H9 (cell line): ENCODE measurements at regions not wholly inside any gene's neighbourhood (a gene's known extent, or its start where the extent isn't known, plus 50 kb on each side); places are given as distances from the start of the nearest gene placed in this dataset.

Source experiments
- DNase-seq: peaks from one replicate; pipeline ENCODE4 v3.0.0-alpha.2; 2017
- H2AFZ ChIP-seq: one replicate; pipeline ENCODE4 v1.6.1; 2013; ENCODE audit warnings: mild to moderate bottlenecking, low read length, control low read depth, moderate library complexity
- H2AK5ac ChIP-seq: 2 replicates; pipeline ENCODE4 v1.6.1; 2013; ENCODE audit warnings: low read length, control low read depth, mixed read lengths; ENCODE audit not compliant: insufficient read length
- H2BK120ac ChIP-seq: one replicate; pipeline ENCODE4 v1.6.1; 2013; ENCODE audit warnings: low read depth, mild to moderate bottlenecking, low read length, control low read depth, inconsistent platforms; ENCODE audit not compliant: poor library complexity, severe bottlenecking
- H2BK12ac ChIP-seq: 2 replicates; pipeline ENCODE4 v1.6.1; 2013; ENCODE audit warnings: low read length, control low read depth, mixed read lengths, low read depth; ENCODE audit not compliant: insufficient read length
- H2BK15ac ChIP-seq: 2 replicates; pipeline ENCODE4 v1.6.1; 2013; ENCODE audit warnings: low read depth, low read length, control low read depth
- H2BK20ac ChIP-seq: one replicate; pipeline ENCODE4 v1.6.1; 2013; ENCODE audit warnings: low read depth, mild to moderate bottlenecking, low read length, control low read depth, inconsistent platforms; ENCODE audit not compliant: poor library complexity, severe bottlenecking
- H2BK5ac ChIP-seq: 2 replicates; pipeline ENCODE4 v1.6.1; 2013; ENCODE audit warnings: low read length, control low read depth, mixed read lengths; ENCODE audit not compliant: insufficient read length
- H3K14ac ChIP-seq: 2 replicates; pipeline ENCODE4 v1.6.1; 2013; ENCODE audit warnings: low read length, control low read depth; ENCODE audit not compliant: insufficient read depth
- H3K18ac ChIP-seq: 2 replicates; pipeline ENCODE4 v1.6.1; 2013; ENCODE audit warnings: low read depth, mild to moderate bottlenecking, mixed read lengths, low read length, control low read depth; ENCODE audit not compliant: insufficient read length
- H3K23ac ChIP-seq: 2 replicates; pipeline ENCODE4 v1.6.1; 2013; ENCODE audit warnings: low read length, control low read depth, mixed read lengths, low read depth; ENCODE audit not compliant: insufficient read length
- H3K23me2 ChIP-seq: 2 replicates; pipeline ENCODE4 v1.6.1; 2013; ENCODE audit warnings: low read depth, mild to moderate bottlenecking, mixed read lengths, low read length, control low read depth; ENCODE audit not compliant: insufficient read length, poor library complexity, severe bottlenecking
- H3K27ac ChIP-seq: 2 replicates; pipeline ENCODE4 v1.5.1; 2013; ENCODE audit warnings: low read length, control low read depth, mixed read lengths, low read depth; ENCODE audit not compliant: insufficient read length
- H3K27me3 ChIP-seq: 2 replicates; pipeline ENCODE4 v1.6.1; 2013; ENCODE audit warnings: low read length, control low read depth, inconsistent platforms; ENCODE audit not compliant: insufficient read depth
- H3K4ac ChIP-seq: 2 replicates; pipeline ENCODE4 v1.6.1; 2013; ENCODE audit warnings: low read depth, mild to moderate bottlenecking, control low read depth, inconsistent platforms, low read length, moderate library complexity
- H3K4me1 ChIP-seq: 2 replicates; pipeline ENCODE4 v1.6.1; 2013; ENCODE audit warnings: low read length, control low read depth, inconsistent platforms; ENCODE audit not compliant: insufficient read depth
- H3K4me2 ChIP-seq: 2 replicates; pipeline ENCODE4 v1.6.1; 2013; ENCODE audit warnings: low read length, control low read depth, mixed read lengths; ENCODE audit not compliant: insufficient read length, insufficient read depth
- H3K56ac ChIP-seq: 2 replicates; pipeline ENCODE4 v1.6.1; 2013; ENCODE audit warnings: low read depth, mild to moderate bottlenecking, mixed read lengths, low read length, control low read depth; ENCODE audit not compliant: insufficient read length
- H3K79me1 ChIP-seq: 2 replicates; pipeline ENCODE4 v1.6.1; 2013; ENCODE audit warnings: low read depth, mild to moderate bottlenecking, moderate library complexity, low read length, control low read depth, inconsistent platforms; ENCODE audit not compliant: insufficient read depth, poor library complexity, severe bottlenecking
- H3K79me2 ChIP-seq: 2 replicates; pipeline ENCODE4 v1.6.1; 2013; ENCODE audit warnings: low read length, control low read depth, inconsistent platforms; ENCODE audit not compliant: insufficient read depth
- H3K9ac ChIP-seq: 2 replicates; pipeline ENCODE4 v1.6.1; 2013; ENCODE audit warnings: low read length, control low read depth, mixed read lengths; ENCODE audit not compliant: insufficient read length; ENCODE audit errors: extremely low read depth
- H3K9me3 ChIP-seq: one replicate; pipeline ENCODE4 v1.6.1; 2013; ENCODE audit warnings: low read depth, low read length, inconsistent platforms; ENCODE audit not compliant: control insufficient read depth
- H3T11ph ChIP-seq: one replicate; pipeline ENCODE4 v1.6.1; 2013; ENCODE audit warnings: mild to moderate bottlenecking, low read length, control low read depth, inconsistent platforms
- H4K20me1 ChIP-seq: one replicate; pipeline ENCODE4 v1.6.1; 2013; ENCODE audit not compliant: control insufficient read depth, insufficient read length, insufficient read depth
- H4K5ac ChIP-seq: 2 replicates; pipeline ENCODE4 v1.6.1; 2013; ENCODE audit warnings: low read depth, mild to moderate bottlenecking, mixed read lengths, low read length, control low read depth; ENCODE audit not compliant: insufficient read length
- H4K8ac ChIP-seq: replicated peaks from 2 replicates; pipeline ENCODE4 v1.6.1; 2013; ENCODE audit warnings: low read length, control low read depth, mixed read lengths, low read depth; ENCODE audit not compliant: insufficient read length
- H4K91ac ChIP-seq: 2 replicates; pipeline ENCODE4 v1.6.1; 2013; ENCODE audit warnings: low read depth, mild to moderate bottlenecking, moderate library complexity, mixed read lengths, low read length, control low read depth; ENCODE audit not compliant: insufficient read length
- H3K27ac Mint-ChIP-seq, 3 experiments: 2 replicates in 2 of 3; 3 replicates in 1 of 3; pipeline ENCODE4 v1.8.0; 2020 to 2021; ENCODE audit warnings: mixed read lengths in 3 of 3, mild to moderate bottlenecking in 1 of 3, moderate library complexity in 1 of 3
- H3K27me3 Mint-ChIP-seq: 2 replicates; pipeline ENCODE4 v1.8.0; 2021; ENCODE audit warnings: low read depth, mild to moderate bottlenecking, moderate library complexity, mixed read lengths
- H3K36me3 Mint-ChIP-seq, 3 experiments: 2 replicates in 2 of 3; 3 replicates in 1 of 3; pipeline ENCODE4 v1.8.0; 2020 to 2021; ENCODE audit warnings: low read depth in 3 of 3, mixed read lengths in 3 of 3; ENCODE audit not compliant: insufficient read depth in 1 of 3
- H3K4me1 Mint-ChIP-seq, 2 experiments: 2 replicates each; pipeline ENCODE4 v1.8.0; 2020; ENCODE audit warnings: mixed read lengths in 2 of 2
- H3K4me3 Mint-ChIP-seq, 2 experiments: 2 replicates in 1 of 2; 3 replicates in 1 of 2; pipeline ENCODE4 v1.8.0; 2020 to 2021; ENCODE audit warnings: mild to moderate bottlenecking in 2 of 2, mixed read lengths in 2 of 2, moderate library complexity in 1 of 2
- H3K9me3 Mint-ChIP-seq, 2 experiments: 2 replicates in 1 of 2; 3 replicates in 1 of 2; pipeline ENCODE4 v1.8.0; 2020; ENCODE audit warnings: mild to moderate bottlenecking in 2 of 2, mixed read lengths in 2 of 2, moderate library complexity in 1 of 2
- CTCF ChIP-seq: fragments of 200-600 bp; sonication (generic); conservative IDR thresholded peaks from 3 replicates; pipeline ENCODE4 v1.8.0; 2021; ENCODE audit warnings: antibody characterized with exemption, mild to moderate bottlenecking
- WGBS: extraction: QIAGEN DNeasy Blood & Tissue Kit; methylation state at CpG from one replicate; pipeline ENCODE4 v1.1.7; 2013; ENCODE audit warnings: missing lambda C conversion rate, low lambda C conversion rate, mixed read lengths; ENCODE audit not compliant: insufficient read length; ENCODE audit errors: extremely low coverage; 5-methylcytosine and 5-hydroxymethylcytosine counted together

GRCh38 chr1:91076834-91077233 lies 55.0 kb upstream of the ZNF644 start:
- DNase-seq = no peak
- Histone ChIP-seq H3K9me3 (no peaks in the 10 kb centered on the region), H3K23ac (no peak overlapping the region), H4K91ac (no peak overlapping the region), H4K20me1 (no peaks in the 10 kb centered on the region), H3K27me3 (no peaks in the 10 kb centered on the region), H2AK5ac (no peak overlapping the region), H4K5ac (no peak overlapping the region), H3K79me2 (no peaks in the 10 kb centered on the region), H3K9ac (no peak overlapping the region), H2BK5ac (no peak overlapping the region), H2BK15ac (no peak overlapping the region), H2AFZ (peak overlapping the region; percentile 57), H3K4ac (no peak overlapping the region), H3K27ac (no peak overlapping the region), H2BK120ac (no peak overlapping the region), H2BK20ac (no peak overlapping the region), H3K14ac (no peak overlapping the region), H3K79me1 (no peaks in the 10 kb centered on the region), H4K8ac (no peak overlapping the region), H3K18ac (no peak overlapping the region), H3K56ac (no peak overlapping the region), H3T11ph (no peak overlapping the region), H3K4me2 (no peak overlapping the region), H3K4me1 (peaks cover 5% of the 10 kb centered on the region; the same call in 1 of the 2 replicates), H3K23me2 (no peaks in the 10 kb centered on the region), H2BK12ac (no peak overlapping the region)
- H3K4me1 Mint-ChIP-seq = peaks cover 6 to 12% of the 10 kb centered on the region in 2 experiments
- H3K36me3 Mint-ChIP-seq = no peaks in the 10 kb centered on the region
- TF ChIP-seq CTCF = no peak
- H3K27me3 Mint-ChIP-seq = no peaks in the 10 kb centered on the region
- H3K9me3 Mint-ChIP-seq = no peaks in the 10 kb centered on the region
- H3K27ac Mint-ChIP-seq = no peak overlapping the region
- H3K4me3 Mint-ChIP-seq = no peak overlapping the region
- no CpG with 5 or more reads among the region's 1 CpG for WGBS
